Neural progenitor cell (in vitro differentiated cells): ENCODE measurements at regions not wholly inside any gene's neighbourhood (a gene's known extent, or its start where the extent isn't known, plus 50 kb on each side); places are given as distances from the start of the nearest gene placed in this dataset.
A peak's percentile ranks its signal among the peaks of the same experiment; 100 is the strongest.
"Not testable (repeated sequence)": the region's sequence is repeated elsewhere in the genome, so short reads cannot be mapped to it uniquely, and the experiment has no call there.

Experiments
- DNase-seq: peaks from one replicate; pipeline ENCODE4 v3.0.0-alpha.2; 2016; ENCODE audit warnings: low spot score
- H2AFZ ChIP-seq: fragments of 200-600 bp; sonication (generic); replicated peaks from 2 replicates; pipeline ENCODE4 v1.6.1; 2016; ENCODE audit warnings: antibody characterized with exemption
- H3F3A ChIP-seq: fragments of 200-600 bp; sonication (generic); 2 replicates; pipeline ENCODE4 v1.6.1; 2016; ENCODE audit warnings: antibody characterized with exemption, low read depth
- H3K27ac ChIP-seq: fragments of 200-600 bp; sonication (generic); 2 replicates; pipeline ENCODE4 v1.5.1; 2016; ENCODE audit warnings: mild to moderate bottlenecking
- H3K27me3 ChIP-seq: fragments of 200-600 bp; sonication (generic); 2 replicates; pipeline ENCODE4 v1.6.1; 2016; ENCODE audit warnings: mild to moderate bottlenecking, moderate library complexity
- H3K36me3 ChIP-seq: fragments of 200-600 bp; sonication (generic); 2 replicates; pipeline ENCODE4 v1.5.1; 2016
- H3K4me1 ChIP-seq: fragments of 200-600 bp; sonication (generic); 2 replicates; pipeline ENCODE4 v1.6.1; 2016; ENCODE audit warnings: mixed run types
- H3K4me2 ChIP-seq: fragments of 200-600 bp; sonication (generic); 2 replicates; pipeline ENCODE4 v1.6.1; 2016
- H3K4me3 ChIP-seq: fragments of 200-600 bp; sonication (generic); 2 replicates; pipeline ENCODE4 v1.5.1; 2016
- H3K79me2 ChIP-seq: fragments of 200-600 bp; sonication (generic); 2 replicates; pipeline ENCODE4 v1.6.1; 2016; ENCODE audit warnings: low read depth
- H3K9ac ChIP-seq: fragments of 200-600 bp; sonication (generic); 2 replicates; pipeline ENCODE4 v1.6.1; 2016
- H3K9me3 ChIP-seq: fragments of 200-600 bp; sonication (generic); 2 replicates; pipeline ENCODE4 v1.5.1; 2016; ENCODE audit warnings: low read depth
- H4K20me1 ChIP-seq: fragments of 200-600 bp; sonication (generic); 2 replicates; pipeline ENCODE4 v1.6.1; 2016; ENCODE audit warnings: low read depth
- H3K27ac Mint-ChIP-seq: 3 replicates; pipeline ENCODE4 v1.8.0; 2021; ENCODE audit warnings: mixed read lengths
- H3K27me3 Mint-ChIP-seq: 2 replicates; pipeline ENCODE4 v1.8.0; 2022; ENCODE audit warnings: low read depth, mild to moderate bottlenecking, inconsistent platforms, moderate library complexity, mixed read lengths; ENCODE audit not compliant: insufficient read depth
- H3K36me3 Mint-ChIP-seq: 3 replicates; pipeline ENCODE4 v1.8.0; 2021; ENCODE audit warnings: mixed read lengths
- H3K4me1 Mint-ChIP-seq: 3 replicates; pipeline ENCODE4 v1.8.0; 2021; ENCODE audit warnings: mixed read lengths
- H3K4me3 Mint-ChIP-seq: 3 replicates; pipeline ENCODE4 v1.8.0; 2021; ENCODE audit warnings: mild to moderate bottlenecking, moderate library complexity, mixed read lengths
- H3K9me3 Mint-ChIP-seq: 3 replicates; pipeline ENCODE4 v1.8.0; 2020; ENCODE audit warnings: mixed read lengths
- CTCF ChIP-seq: fragments of 200-600 bp; sonication (generic); IDR thresholded peaks from 2 replicates; pipeline ENCODE4 v1.5.1; 2017; ENCODE audit warnings: antibody characterized with exemption, mild to moderate bottlenecking
- EZH2 ChIP-seq: fragments of 200-600 bp; sonication (generic); IDR thresholded peaks from 2 replicates; pipeline ENCODE4 v1.6.1; 2017; ENCODE audit warnings: antibody characterized with exemption, mild to moderate bottlenecking, moderate library complexity
- EZH2phosphoT487 ChIP-seq: fragments of 200-600 bp; sonication (generic); IDR thresholded peaks from 2 replicates; pipeline ENCODE4 v1.6.1; 2017; ENCODE audit warnings: antibody characterized with exemption

DNA sequence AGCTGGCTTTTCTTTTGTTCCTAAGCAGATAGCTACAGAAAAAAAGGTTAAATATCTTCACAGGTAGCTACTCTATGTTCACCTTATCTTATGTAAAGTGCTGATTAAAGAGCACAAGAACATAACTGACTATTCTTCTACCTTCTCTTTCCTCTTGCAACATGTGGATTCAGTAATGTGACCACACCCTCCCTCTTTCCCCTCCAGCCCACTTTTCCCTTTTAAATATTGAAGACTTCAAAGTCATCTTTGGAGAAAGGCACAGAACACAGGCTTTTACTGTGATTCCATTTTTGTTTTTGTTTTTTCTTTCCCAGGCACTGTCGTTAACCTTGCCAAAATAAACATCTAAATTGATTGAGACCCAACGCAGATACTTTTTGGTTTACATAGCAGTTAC, 418.1 kb upstream of the CDH20 start:
- Histone ChIP-seq H3K79me2 (no peaks in the 10 kb centered on the region), H3F3A (no peaks in the 10 kb centered on the region), H3K9me3 (no peaks in the 10 kb centered on the region), H3K4me1 (no peaks in the 10 kb centered on the region), H3K9ac (no peak overlapping the region), H4K20me1 (no peaks in the 10 kb centered on the region), H3K4me2 (no peak overlapping the region), H2AFZ (no peak overlapping the region), H3K36me3 (no peaks in the 10 kb centered on the region), H3K27ac (no peak overlapping the region), H3K27me3 (no peaks in the 10 kb centered on the region), H3K4me3 (no peak overlapping the region)
- H3K36me3 Mint-ChIP-seq, result no peaks in the 10 kb centered on the region
- H3K4me3 Mint-ChIP-seq, result no peak overlapping the region
- no peaks in the 10 kb centered on the region for H3K27me3 Mint-ChIP-seq
- no peaks in the 10 kb centered on the region for H3K9me3 Mint-ChIP-seq
- no peak for DNase-seq
- H3K27ac Mint-ChIP-seq, result no peak overlapping the region
- no peaks in the 10 kb centered on the region for H3K4me1 Mint-ChIP-seq
- TF ChIP-seq CTCF, result no peak
- TF ChIP-seq EZH2phosphoT487, result no peak
- TF ChIP-seq EZH2, result no peak

DNA sequence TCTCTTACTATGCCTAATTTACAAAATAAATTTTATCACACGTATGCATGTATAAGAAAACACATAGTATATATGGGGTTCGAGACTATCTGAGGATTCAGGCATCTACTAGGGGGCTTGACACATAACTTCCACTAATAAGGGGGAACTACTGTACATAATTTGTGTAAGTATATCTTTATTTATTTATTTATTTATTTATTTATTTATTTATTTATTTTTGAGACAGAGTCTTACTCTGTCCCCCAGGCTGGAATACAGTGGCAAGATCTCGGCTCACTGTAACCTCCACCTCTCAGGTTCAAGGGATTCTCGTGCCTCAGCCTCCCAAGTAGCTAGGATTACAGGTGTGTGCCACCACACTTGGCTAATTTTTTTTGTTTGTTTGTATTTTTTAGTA, 414.4 kb upstream of the CDH20 start:
- H3F3A ChIP-seq, H3K79me2 ChIP-seq, H2AFZ ChIP-seq, H3K36me3 ChIP-seq, H3K9ac ChIP-seq, H3K4me1 Mint-ChIP-seq, H3K27me3 ChIP-seq, H3K9me3 Mint-ChIP-seq, H3K9me3 ChIP-seq, H3K4me3 ChIP-seq, H4K20me1 ChIP-seq, H3K4me3 Mint-ChIP-seq, H3K27ac Mint-ChIP-seq, H3K4me1 ChIP-seq, H3K27ac ChIP-seq, H3K36me3 Mint-ChIP-seq, H3K27me3 Mint-ChIP-seq, H3K4me2 ChIP-seq, DNase-seq: not testable (repeated sequence)

- Histone ChIP-seq H4K20me1 (no peaks in the 10 kb centered on the region), H3K36me3 (no peaks in the 10 kb centered on the region), H3K4me1 (no peaks in the 10 kb centered on the region), H3K9ac (no peak overlapping the region), H3K27me3 (no peaks in the 10 kb centered on the region), H3F3A (no peaks in the 10 kb centered on the region), H3K4me3 (no peak overlapping the region), H3K4me2 (no peak overlapping the region), H3K9me3 (no peaks in the 10 kb centered on the region), H3K79me2 (no peaks in the 10 kb centered on the region), H3K27ac (no peak overlapping the region), H2AFZ (peak overlapping the region; percentile 0)
- DNase-seq, result no peak
- H3K4me1 Mint-ChIP-seq, result no peaks in the 10 kb centered on the region
- no peak overlapping the region for H3K27ac Mint-ChIP-seq
- H3K9me3 Mint-ChIP-seq, result no peaks in the 10 kb centered on the region
- H3K36me3 Mint-ChIP-seq, result no peaks in the 10 kb centered on the region
- H3K27me3 Mint-ChIP-seq, result no peaks in the 10 kb centered on the region
- H3K4me3 Mint-ChIP-seq, result no peak overlapping the region
- TF ChIP-seq EZH2phosphoT487 (no peak), CTCF (no peak), EZH2 (no peak)
Observed at GRCh38 chr18:60925892-60926291, 407.3 kb upstream of the CDH20 start.

- Histone ChIP-seq H3K36me3 (no peaks in the 10 kb centered on the region), H3K9ac (no peak overlapping the region), H2AFZ (no peak overlapping the region), H3K9me3 (no peaks in the 10 kb centered on the region), H3K4me2 (no peak overlapping the region), H3F3A (no peaks in the 10 kb centered on the region), H4K20me1 (no peaks in the 10 kb centered on the region), H3K4me1 (no peaks in the 10 kb centered on the region), H3K27ac (no peak overlapping the region), H3K4me3 (no peak overlapping the region), H3K27me3 (no peaks in the 10 kb centered on the region), H3K79me2 (no peaks in the 10 kb centered on the region)
- H3K27me3 Mint-ChIP-seq, result no peaks in the 10 kb centered on the region
- H3K4me1 Mint-ChIP-seq, result no peaks in the 10 kb centered on the region
- no peak for TF ChIP-seq EZH2
- no peak for TF ChIP-seq CTCF
- no peak for TF ChIP-seq EZH2phosphoT487
- no peak for DNase-seq
- H3K4me3 Mint-ChIP-seq, result no peak overlapping the region
- H3K27ac Mint-ChIP-seq, result no peak overlapping the region
- H3K36me3 Mint-ChIP-seq, result no peaks in the 10 kb centered on the region
- H3K9me3 Mint-ChIP-seq, result no peaks in the 10 kb centered on the region
Observed at GRCh38 chr18:60929966-60930365, 403.3 kb upstream of the CDH20 start.
